ENCODE measurements at regions not wholly inside any gene's neighbourhood (a gene's known extent, or its start where the extent isn't known, plus 50 kb on each side); places are given as distances from the start of the nearest gene placed in this dataset.

GRCh38 chr1:71190843-71191242 is 110.0 kb upstream of the ZRANB2 start:
- no peak for DNase-seq

GRCh38 chr1:71184410-71184809 is 103.6 kb upstream of the ZRANB2 start:
- no peak for DNase-seq

GRCh38 chr1:71179997-71180396 is 99.2 kb upstream of the ZRANB2 start:
- no peak for DNase-seq

GRCh38 chr1:71170925-71171324 is 90.1 kb upstream of the ZRANB2 start:
- no peak for DNase-seq

- no peak for DNase-seq
Measured at GRCh38 chr1:71167505-71167904, 86.7 kb upstream of the ZRANB2 start.

- no peak for DNase-seq
Measured at GRCh38 chr1:71166178-71167173, 85.6 kb upstream of the ZRANB2 start.

- DNase-seq, result no peak
Measured at GRCh38 chr1:71157715-71158114, 76.9 kb upstream of the ZRANB2 start.

- no peak for DNase-seq
Measured at GRCh38 chr1:71157151-71157550, 76.3 kb upstream of the ZRANB2 start.

GRCh38 chr1:71156590-71156989 is 75.8 kb upstream of the ZRANB2 start:
- no peak for DNase-seq

GRCh38 chr1:71154429-71154828 is 73.6 kb upstream of the ZRANB2 start:
- DNase-seq, result no peak

GRCh38 chr1:71153826-71154225 is 73.0 kb upstream of the ZRANB2 start:
- DNase-seq, result no peak

- DNase-seq, result no peak
Measured at GRCh38 chr1:71147637-71148360, 67.0 kb upstream of the ZRANB2 start.

GRCh38 chr1:71135571-71135970 is 54.7 kb upstream of the ZRANB2 start:
- DNase-seq, result no peak

All from hypothalamus (tissue), 51 donors.